ENCODE measurements at regions not wholly inside any gene's neighbourhood (a gene's known extent, or its start where the extent isn't known, plus 50 kb on each side); places are given as distances from the start of the nearest gene placed in this dataset.
"Not testable (repeated sequence)": the region's sequence is repeated elsewhere in the genome, so short reads cannot be mapped to it uniquely, and the experiment has no call there.

DNA sequence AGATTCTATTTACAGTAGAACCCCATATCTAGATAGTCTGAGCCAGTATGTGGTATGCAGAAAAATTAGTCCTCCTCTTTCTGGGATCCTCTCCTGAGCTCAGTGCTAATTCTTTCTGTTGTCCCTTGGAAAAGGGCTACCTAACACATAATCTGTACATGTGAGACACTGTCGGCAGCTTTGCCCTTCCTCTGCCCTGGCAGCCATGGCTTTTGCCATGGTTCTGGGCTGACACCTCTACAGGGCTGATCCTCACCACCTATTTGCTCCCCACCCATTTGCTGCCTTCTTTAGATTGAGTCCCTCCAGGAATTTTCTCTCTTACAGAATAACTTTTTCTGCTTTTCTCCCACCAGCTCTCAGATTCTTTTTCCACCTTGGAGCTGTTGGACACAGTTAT, 64.7 kb upstream of the MAP9 start:
- no peaks in the 10 kb centered on the region for H3K36me3 Mint-ChIP-seq (ENCODE audit: insufficient read depth, unreplicated experiment)
- H3K27me3 Mint-ChIP-seq (ENCODE audit: unreplicated experiment) = no peaks in the 10 kb centered on the region
- H3K27ac Mint-ChIP-seq (ENCODE audit: unreplicated experiment) = no peak overlapping the region
- H3K9me3 Mint-ChIP-seq (ENCODE audit: low read depth, unreplicated experiment) = no peaks in the 10 kb centered on the region
- intact Hi-C loops (cut with micrococcal nuclease; ENCODE audit: unreplicated experiment) = loop anchor here (5.0 kb wide), 1 partner anchor 236 kb away; no protein-coding TSS in a partner anchor
- BruUV-seq (replicated peaks) = no TSS peak
- CTCF ChIA-PET = interaction anchor here (0.7 kb wide), 1 partner anchor 69 kb away, joined by 5 read pairs; no protein-coding TSS in a partner anchor
- peaks cover 30% of the 10 kb centered on the region for H3K4me1 Mint-ChIP-seq (ENCODE audit: low read depth, unreplicated experiment)
- no peak for DNase-seq
- TF ChIP-seq CTCF (IDR thresholded peaks at IDR 0.05; ENCODE audit: unreplicated experiment) = no peak
- peak overlapping the region; percentile 54 for H3K4me3 Mint-ChIP-seq (ENCODE audit: low read depth, unreplicated experiment)

GRCh38 chr4:155439760-155440159, 63.0 kb upstream of the MAP9 start:
- intact Hi-C loops (cut with micrococcal nuclease; ENCODE audit: unreplicated experiment) = loop anchor here (5.0 kb wide), 1 partner anchor 238 kb away; no protein-coding TSS in a partner anchor
- CTCF ChIA-PET = interaction anchor here (1.2 kb wide), 1 partner anchor 347 kb away, joined by 3 read pairs; no protein-coding TSS in a partner anchor
- not testable (repeated sequence) for BruUV-seq (replicated peaks); H3K27me3 Mint-ChIP-seq (ENCODE audit: unreplicated experiment); DNase-seq; H3K4me3 Mint-ChIP-seq (ENCODE audit: low read depth, unreplicated experiment); H3K9me3 Mint-ChIP-seq (ENCODE audit: low read depth, unreplicated experiment); H3K27ac Mint-ChIP-seq (ENCODE audit: unreplicated experiment); H3K36me3 Mint-ChIP-seq (ENCODE audit: insufficient read depth, unreplicated experiment)
- peaks cover 25% of the 10 kb centered on the region for H3K4me1 Mint-ChIP-seq (ENCODE audit: low read depth, unreplicated experiment)

DNA sequence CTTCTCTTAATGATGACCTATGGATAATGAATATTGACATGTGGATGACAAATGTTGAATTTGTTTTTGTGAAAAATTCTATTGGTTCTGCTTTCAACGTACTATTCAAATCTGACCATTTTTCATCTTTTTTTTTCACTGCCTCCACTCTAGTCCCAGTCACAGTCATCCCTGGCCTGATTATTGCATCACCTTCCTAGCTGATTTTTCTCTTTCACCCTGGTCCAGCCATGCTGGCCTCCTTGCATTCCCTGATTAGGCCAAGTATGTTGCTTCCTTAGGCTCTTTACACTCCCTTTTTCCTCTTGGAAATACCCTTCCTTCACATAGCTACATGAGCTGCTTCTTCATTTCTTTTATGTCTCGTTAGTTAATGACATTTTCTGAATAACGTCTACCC, 58.1 kb upstream of the MAP9 start:
- intact Hi-C loops (cut with micrococcal nuclease; ENCODE audit: unreplicated experiment) = no loop called here
- Mint-ChIP-seq H3K9me3 (ENCODE audit: low read depth, unreplicated experiment) (no peaks in the 10 kb centered on the region), H3K27me3 (ENCODE audit: unreplicated experiment) (no peaks in the 10 kb centered on the region), H3K36me3 (ENCODE audit: insufficient read depth, unreplicated experiment) (no peaks in the 10 kb centered on the region), H3K27ac (ENCODE audit: unreplicated experiment) (no peak overlapping the region), H3K4me3 (ENCODE audit: low read depth, unreplicated experiment) (no peak overlapping the region), H3K4me1 (ENCODE audit: low read depth, unreplicated experiment) (no peaks in the 10 kb centered on the region)
- CTCF ChIA-PET = no interaction called here
- DNase-seq = no peak
- BruUV-seq (replicated peaks) = no TSS peak
- TF ChIP-seq CTCF (IDR thresholded peaks at IDR 0.05; ENCODE audit: unreplicated experiment) = no peak

DNA sequence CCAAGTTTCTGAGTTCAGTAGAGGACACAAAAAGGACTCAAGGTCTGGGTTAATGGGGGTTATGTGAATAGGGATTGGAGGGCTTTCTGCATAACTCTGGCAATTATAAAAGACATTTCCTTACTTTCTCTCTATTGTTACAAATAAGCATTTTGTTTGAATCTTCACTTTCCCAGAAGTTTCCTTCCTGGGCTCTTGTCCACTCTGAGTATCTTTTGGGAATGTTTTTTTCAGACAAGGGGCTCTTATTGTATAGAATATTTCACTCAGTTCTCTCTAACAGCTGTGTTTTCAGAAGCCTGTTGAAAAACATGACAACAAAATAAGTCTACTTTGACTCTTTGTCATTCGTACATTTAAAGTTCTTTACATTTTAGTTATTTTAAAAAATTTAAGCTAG, 57.6 kb upstream of the MAP9 start:
- DNase-seq = no peak
- H3K9me3 Mint-ChIP-seq (ENCODE audit: low read depth, unreplicated experiment) = no peaks in the 10 kb centered on the region
- no peaks in the 10 kb centered on the region for H3K4me1 Mint-ChIP-seq (ENCODE audit: low read depth, unreplicated experiment)
- intact Hi-C loops (cut with micrococcal nuclease; ENCODE audit: unreplicated experiment) = no loop called here
- BruUV-seq (replicated peaks) = no TSS peak
- no peaks in the 10 kb centered on the region for H3K36me3 Mint-ChIP-seq (ENCODE audit: insufficient read depth, unreplicated experiment)
- no peak overlapping the region for H3K4me3 Mint-ChIP-seq (ENCODE audit: low read depth, unreplicated experiment)
- no peaks in the 10 kb centered on the region for H3K27me3 Mint-ChIP-seq (ENCODE audit: unreplicated experiment)
- TF ChIP-seq CTCF (IDR thresholded peaks at IDR 0.05; ENCODE audit: unreplicated experiment) = no peak
- CTCF ChIA-PET = no interaction called here
- no peak overlapping the region for H3K27ac Mint-ChIP-seq (ENCODE audit: unreplicated experiment)

GRCh38 chr4:155433636-155434360, 57.0 kb upstream of the MAP9 start:
- no peak for DNase-seq
- no TSS peak for BruUV-seq (replicated peaks)
- Mint-ChIP-seq H3K4me1 (ENCODE audit: low read depth, unreplicated experiment) (no peaks in the 10 kb centered on the region), H3K27me3 (ENCODE audit: unreplicated experiment) (no peaks in the 10 kb centered on the region), H3K9me3 (ENCODE audit: low read depth, unreplicated experiment) (no peaks in the 10 kb centered on the region), H3K36me3 (ENCODE audit: insufficient read depth, unreplicated experiment) (no peaks in the 10 kb centered on the region), H3K4me3 (ENCODE audit: low read depth, unreplicated experiment) (no peak overlapping the region), H3K27ac (ENCODE audit: unreplicated experiment) (no peak overlapping the region)
- no peak for TF ChIP-seq CTCF (IDR thresholded peaks at IDR 0.05; ENCODE audit: unreplicated experiment)
- CTCF ChIA-PET = no interaction called here
- intact Hi-C loops (cut with micrococcal nuclease; ENCODE audit: unreplicated experiment) = no loop called here
